ENCODE measurements at regions not wholly inside any gene's neighbourhood (a gene's known extent, or its start where the extent isn't known, plus 50 kb on each side); places are given as distances from the start of the nearest gene placed in this dataset.

DNA sequence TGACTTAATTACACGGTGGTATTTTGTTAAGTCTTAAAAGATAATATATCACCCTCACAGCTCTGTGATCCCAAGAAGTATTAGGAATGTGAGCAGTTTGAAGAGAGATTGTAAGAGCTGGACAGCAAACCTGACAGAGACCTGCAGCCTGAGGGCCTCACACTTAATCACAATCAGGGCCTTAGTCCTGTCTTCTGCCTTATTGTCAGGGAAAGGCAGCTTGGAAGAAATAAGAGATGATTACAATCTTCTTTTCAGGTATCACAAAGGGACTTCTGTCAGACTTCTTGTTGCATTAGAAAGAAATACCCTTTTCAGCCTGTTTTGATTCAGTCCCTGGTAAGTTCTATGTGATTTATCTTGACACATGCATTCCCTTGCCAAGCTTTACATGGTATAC, 1433.8 kb upstream of the SLC39A10 start:
- DNase-seq (ENCODE audit: low read depth in 4 of 4, low spot score in 1 of 4): no peak

DNA sequence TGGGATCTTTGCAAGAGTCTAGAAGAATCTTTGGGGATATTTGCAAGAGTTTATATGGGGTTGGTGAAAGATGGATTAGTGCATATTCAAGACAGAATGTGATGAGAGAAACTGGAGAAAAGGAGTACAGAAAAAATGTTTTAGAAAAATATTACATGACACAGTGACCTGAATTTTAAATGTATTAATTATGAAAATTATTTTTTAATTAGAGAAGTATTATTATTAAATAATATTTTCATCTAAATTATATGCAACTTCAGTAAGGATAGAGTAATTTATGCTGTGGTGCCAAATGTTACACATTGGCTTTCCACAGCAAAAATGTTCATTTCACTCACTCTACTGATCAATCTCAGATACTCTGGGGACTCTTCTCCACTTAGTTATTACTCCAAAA, 1442.8 kb upstream of the SLC39A10 start:
- no peak for DNase-seq (ENCODE audit: low read depth in 4 of 4, low spot score in 1 of 4)

DNA sequence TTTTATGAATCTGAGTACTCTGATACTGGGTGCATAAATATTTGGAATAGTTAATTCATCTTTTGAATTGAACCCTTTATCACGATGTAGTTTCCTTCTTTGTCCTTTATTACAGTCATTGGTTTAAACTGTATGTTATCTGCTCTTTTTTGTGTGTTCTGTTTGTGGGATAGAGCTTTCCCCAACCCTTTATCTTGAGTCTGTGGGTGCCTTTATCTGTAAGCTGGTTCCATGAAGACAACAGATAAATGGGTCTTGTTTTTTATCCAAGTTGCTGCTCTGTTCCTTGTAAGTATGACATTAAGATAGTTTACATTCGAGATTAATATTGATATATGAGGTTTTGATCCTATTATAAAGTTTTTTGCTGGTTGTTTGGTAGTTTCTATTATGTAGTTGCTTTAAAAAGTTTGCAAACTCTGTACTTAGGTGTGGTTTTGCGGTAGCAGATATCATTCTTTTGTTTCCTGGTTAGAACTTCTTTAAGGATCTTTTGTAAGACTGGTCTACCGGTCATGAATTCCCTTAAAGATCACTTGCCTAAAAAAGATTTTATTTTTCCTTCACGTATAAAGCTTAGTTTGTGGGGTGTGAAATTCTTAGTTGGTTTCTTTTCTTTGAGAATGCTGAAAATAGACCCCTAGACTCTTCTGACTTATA, 1451.3 kb upstream of the SLC39A10 start:
- no peak for DNase-seq (ENCODE audit: low read depth in 4 of 4, low spot score in 1 of 4)

DNA sequence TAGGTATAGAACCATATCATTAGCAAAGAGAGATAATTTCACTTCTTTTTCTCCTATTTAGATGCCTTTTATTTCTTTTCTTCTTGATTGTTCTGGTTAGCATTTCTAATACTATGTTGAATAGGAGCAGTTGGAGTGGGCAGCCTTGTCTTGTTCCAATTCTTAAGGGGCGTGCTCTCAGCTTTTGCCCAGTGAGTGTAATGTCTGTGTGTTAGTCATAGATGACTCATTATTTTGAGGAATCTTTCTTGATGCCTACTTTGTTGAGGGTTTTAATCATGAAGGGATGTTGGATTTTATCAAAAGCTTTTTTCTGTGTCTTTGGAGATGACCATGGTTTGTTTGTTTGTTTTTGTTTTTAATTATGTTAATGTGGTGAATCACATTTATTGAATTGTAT, 1453.1 kb upstream of the SLC39A10 start:
- DNase-seq (ENCODE audit: low read depth in 4 of 4, low spot score in 1 of 4): no peak

DNA sequence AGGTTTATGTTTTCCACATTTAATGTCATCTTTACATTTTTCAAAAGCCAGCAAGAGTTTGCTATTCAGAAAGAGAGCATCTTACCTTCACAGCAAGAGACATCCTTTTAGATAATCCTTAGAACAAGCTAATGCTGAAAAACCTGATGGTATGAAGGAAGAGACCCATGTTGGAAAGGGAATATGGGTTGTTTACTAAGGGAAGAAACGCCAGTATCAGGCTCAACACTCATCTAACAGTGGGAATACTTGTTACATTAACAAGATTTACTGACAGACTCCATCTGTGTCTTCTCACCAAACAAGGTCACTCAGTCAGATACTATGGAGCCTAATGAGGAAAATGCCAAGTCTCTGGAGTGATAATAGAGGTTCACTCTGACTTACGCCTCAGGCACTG, 1474.1 kb upstream of the SLC39A10 start:
- no peak for DNase-seq (ENCODE audit: low read depth in 4 of 4, low spot score in 1 of 4)

DNA sequence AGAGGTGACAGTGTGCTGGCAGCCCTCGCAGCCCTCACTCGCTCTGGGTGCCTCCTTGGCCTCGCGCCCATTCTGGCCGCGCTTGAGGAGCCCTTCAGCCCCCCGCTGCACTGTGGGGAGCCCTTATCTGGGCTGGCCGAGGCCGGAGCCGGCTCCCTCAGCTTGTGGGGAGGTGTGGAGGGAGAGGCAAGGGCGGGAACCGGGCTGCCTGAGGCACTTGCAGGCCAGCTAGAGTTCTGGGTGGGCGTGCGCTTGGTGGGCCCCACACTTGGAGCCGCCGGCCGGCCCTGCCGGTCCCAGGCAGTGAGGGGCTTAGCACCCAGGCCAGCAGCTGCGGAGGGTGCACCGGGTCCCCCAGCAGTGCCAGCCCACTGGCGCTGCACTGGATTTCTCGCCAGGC, 1480.9 kb upstream of the SLC39A10 start:
- DNase-seq (ENCODE audit: low read depth in 4 of 4, low spot score in 1 of 4): no peak

DNA sequence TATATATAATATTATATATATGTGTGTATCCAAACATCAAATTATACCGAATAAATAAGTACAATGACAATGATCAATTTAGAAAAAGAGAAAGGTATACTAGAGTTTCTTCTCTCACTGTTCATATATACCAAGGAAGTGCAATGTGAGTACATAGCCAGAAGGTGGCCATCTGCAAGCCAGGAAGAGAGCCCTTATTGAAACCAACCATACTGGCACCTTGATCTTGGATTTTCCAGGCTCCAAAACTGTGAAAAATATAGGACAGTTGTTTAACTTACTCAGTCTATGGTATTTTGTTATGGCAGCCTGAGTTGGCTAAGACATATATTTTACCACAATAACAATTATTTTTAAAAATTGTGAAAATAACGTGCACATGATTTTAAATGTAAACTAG, 1490.2 kb upstream of the SLC39A10 start:
- DNase-seq (ENCODE audit: low read depth in 4 of 4, low spot score in 1 of 4): no peak

DNA sequence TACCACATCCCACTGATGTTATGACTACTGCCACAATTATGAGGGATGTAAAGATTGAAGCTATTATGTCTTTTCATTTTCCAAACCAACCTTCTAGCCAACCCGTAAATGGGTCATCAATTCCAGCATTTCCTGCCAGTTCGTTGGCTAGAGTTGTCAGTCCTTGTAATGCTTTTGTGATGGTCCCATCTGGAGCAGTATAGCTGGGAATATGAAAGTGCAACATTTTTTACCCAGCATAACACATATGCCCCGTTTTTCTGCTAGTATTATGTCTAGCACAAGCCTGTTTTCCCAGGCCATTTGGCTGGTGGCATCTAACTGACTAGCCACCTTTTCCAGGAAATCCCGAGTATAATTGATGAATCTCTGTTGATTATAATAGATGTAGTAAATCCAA, 1501.6 kb upstream of the SLC39A10 start:
- DNase-seq (ENCODE audit: low read depth in 4 of 4, low spot score in 1 of 4): no peak

DNA sequence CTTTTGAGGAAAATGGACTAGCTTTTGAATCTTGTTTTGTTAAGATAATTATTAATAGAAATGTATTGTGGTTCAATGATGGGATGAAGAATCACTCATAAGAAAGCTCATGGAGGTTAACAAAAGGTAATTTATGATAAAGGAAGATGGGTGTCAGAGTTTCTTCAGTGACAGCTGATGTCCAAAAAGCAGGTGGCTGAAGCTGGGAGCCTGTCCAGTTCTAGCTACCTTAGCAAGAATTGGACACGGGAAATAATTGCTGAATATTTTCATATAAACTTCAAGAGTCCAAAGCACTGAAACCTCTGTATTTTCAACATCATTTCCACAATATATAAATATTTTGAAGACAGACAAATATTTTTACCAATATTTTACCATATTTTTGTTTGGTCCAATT, 1505.8 kb upstream of the SLC39A10 start:
- no peak for DNase-seq (ENCODE audit: low read depth in 4 of 4, low spot score in 1 of 4)

DNA sequence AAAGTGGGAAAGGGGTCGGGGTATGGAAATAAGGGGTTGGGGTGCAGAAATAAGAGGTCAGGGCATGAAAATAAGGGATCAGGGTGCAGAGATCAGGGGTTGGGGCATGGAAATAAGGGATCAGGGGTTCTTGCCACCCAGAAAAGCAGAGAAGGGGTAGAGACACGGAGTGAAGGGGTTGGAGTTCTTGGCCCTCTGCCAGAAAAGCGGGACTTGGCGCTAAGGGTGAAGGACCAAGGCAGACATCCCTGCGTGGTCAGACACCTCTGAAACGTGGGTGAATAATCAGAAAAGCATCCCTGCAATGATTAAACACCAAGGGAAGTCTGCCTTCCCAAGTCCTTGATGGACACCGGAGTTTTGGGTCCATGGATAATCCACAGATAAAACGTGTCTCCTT, 1521.6 kb upstream of the SLC39A10 start:
- no peak for DNase-seq (ENCODE audit: low read depth in 4 of 4, low spot score in 1 of 4)

DNA sequence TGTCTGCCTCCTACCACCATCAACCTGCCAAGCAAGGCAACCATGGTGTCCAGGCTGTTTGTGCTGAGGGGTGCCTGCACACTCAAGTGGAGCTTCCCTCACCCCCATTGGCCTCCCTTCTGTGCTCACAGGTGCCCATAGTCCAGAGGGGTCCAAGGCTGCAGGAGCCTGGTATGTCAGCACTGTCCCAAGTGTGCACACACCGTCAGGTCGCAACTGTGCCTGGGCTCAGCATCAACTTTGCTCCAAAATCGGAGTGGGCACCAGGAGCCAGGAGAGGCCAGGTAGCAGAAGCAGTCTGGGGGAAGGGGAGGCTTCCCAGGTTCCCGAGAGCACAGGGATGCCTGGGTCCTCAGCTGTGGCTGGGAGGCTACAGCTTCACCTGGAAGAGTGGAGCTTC, 1528.2 kb upstream of the SLC39A10 start:
- no peak for DNase-seq (ENCODE audit: low read depth in 4 of 4, low spot score in 1 of 4)

DNA sequence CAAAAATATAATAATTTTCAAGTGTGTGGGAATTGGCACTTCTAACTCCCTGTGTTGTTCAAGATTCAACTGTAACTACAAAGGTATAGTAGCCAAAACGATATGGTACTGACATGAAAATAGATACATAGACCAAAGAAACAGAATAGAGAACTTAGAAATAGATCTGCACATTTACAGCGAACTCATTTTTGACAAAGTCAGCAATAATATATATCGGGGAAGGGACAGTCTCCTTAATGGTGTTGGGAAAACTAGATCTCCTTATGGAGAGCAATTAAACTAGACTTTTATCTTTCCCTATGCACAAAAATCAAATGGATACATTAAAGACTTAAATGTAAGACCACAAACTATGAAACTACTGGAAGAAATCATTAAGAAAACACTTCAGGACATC, 1530.6 kb upstream of the SLC39A10 start:
- DNase-seq (ENCODE audit: low read depth in 4 of 4, low spot score in 1 of 4): no peak

DNA sequence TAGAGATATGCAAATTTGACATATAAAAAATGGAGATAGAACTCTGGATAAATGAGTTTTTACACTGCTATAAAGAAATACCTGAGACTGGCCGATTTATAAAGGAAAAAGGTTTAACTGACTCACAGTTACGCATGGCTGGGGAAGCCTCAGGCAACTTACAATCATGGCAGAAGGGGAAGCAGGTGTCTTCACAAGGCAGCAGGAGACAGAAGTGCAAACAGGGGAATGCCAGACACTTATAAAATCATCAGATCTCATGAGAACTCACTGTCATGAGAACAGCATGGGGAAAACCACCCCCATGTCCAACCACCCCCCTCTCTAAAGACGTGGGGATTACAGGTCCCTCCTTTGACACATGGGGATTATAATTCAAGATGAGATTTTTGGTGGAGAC, 1540.2 kb upstream of the SLC39A10 start:
- DNase-seq (ENCODE audit: low read depth in 4 of 4, low spot score in 1 of 4): no peak

DNA sequence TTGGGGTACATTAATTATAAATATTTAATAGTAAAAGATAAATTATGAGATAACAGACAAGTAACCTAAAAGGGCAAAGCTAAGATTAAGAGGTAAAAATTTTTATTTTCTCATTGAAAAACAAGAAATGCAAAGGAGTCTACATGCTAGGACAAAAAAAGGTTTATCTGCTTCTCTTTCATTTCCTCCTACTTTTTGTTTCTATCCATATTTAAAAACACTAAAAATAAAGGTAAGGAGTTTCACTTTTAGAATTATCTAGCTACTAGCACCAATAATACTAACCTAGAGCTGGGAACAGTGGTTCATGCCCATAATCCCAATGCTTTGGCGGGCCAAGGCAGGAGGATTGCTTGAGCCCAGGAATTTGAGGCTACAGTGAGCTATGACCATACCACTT, 1551.7 kb upstream of the SLC39A10 start:
- DNase-seq (ENCODE audit: low read depth in 4 of 4, low spot score in 1 of 4): no peak

DNA sequence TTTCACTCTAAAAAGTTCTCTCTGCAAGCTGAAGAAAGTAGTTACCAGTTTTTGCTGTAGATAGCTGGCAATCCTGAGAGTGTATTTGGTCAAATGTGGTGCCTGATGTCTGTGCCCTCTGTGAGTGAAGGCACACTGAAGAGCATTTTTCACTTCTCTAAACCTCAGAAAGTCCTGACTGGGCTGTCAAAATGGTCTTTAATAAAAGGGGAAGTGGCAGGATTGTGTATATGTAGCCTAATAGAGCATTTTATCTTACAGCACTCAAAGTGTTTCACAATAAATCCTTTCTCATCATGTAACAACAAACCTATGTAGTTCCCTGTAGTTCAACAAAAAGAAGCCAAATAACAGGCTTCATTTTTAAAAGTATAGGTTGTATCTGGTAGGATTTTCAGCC, 1552.3 kb upstream of the SLC39A10 start:
- DNase-seq (ENCODE audit: low read depth in 4 of 4, low spot score in 1 of 4): no peak

DNA sequence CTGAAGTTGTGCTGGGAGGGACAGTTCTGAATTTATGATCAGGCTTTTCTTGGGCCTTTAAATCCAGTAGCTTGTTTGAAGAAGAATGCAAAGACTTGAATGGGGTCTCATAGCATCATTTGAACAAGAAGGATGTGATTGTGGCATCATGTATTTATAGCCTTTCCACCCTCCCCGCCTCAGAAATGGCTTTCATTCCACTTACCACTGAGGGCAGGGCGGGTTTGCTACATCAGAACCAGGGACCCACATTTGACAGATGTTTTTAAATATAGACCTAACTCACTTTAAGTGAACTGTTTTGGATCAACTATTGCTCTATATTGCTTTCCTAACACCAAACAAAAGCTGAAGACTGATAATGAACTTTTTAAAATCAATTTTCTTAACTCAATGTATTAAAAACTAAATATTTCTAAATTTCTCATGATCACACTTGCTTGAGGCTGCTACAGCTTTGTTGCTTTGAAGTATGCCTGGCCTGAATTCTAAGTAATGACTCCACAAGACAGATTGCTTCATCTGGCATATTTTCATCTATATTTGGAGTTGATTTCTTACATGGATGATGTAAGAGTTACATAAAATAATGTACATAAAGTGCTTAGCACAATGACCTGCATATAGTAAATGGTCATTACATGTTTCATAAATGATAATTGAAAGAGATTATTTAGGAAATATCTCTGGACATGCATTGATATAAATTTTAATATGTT, 1552.9 kb upstream of the SLC39A10 start:
- DNase-seq (ENCODE audit: low read depth in 4 of 4, low spot score in 1 of 4): no peak

DNA sequence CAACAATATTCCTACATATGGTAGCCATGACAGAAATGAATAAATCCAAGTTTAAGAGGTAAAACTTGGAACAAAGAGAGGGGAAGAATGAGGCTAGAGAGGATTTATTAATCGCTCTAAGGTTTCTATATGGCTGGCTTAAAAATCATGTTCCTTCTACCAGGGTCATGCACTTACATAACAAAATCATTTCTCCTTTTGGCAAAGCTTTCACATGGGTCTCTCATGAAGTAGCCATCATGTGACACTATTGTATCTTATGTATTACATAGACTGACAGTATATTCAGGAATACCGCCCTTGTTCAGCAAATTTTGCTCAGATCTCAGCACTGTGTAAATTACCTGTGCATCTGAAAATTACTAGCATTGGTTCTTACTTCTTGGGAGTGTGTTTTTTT, 1554.5 kb upstream of the SLC39A10 start:
- DNase-seq (ENCODE audit: low read depth in 4 of 4, low spot score in 1 of 4): no peak

DNA sequence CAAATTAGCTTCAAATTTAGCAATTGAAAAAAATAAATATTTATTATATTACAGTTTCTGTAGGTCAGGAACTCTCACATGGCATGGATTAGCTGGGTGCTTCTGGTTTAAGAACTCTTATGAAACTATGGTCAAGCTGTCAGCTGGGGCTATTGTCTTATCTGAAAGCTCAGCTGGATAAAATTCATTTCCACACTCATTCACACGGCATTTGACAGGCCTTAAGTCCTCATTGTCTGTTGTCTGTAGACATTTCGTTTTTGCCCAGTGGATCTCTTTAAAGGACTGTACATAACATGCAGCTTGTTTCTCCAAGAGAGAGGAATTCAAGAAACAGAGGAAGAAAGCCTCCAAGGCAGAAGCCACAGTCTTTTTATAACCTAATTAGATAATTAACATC, 1556.8 kb upstream of the SLC39A10 start:
- DNase-seq (ENCODE audit: low read depth in 4 of 4, low spot score in 1 of 4): no peak

DNA sequence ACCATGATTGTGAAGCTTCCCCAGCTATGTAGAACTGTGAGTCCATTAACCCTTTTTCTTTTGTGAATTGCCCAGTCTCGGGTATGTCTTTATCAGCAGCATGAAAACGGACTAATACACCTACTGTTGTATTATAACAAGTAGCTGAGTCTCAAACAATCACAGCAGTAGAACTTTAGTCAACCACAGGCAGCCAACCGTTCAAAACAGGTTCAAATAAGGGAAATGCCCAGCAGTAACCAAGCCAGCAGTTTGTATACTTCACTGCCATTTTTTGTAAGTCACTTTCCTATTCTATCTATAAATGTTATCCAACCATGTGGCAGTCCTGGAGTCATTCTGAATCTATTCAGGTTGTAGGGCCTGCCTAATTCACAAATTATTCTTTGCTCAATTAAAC, 1560.6 kb upstream of the SLC39A10 start:
- no peak for DNase-seq (ENCODE audit: low read depth in 4 of 4, low spot score in 1 of 4)

DNA sequence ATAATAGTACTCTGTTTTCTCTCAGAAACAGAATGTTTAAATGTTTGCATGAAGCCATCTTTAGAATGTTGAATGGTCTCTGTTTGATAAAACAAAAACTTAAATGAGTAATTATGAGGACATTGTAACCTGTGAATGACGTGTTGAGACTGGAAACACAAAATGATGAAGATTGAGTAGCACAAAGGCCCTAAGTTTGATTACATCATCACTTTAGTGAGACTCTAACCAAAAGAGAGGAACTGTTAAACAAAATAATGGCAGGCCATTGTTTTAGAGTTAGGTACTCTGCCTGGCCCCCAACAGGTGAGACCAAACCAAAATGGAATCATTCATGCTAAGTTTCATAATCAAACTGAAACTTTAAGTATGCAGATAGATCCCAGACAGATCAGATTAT, 1561.7 kb upstream of the SLC39A10 start:
- DNase-seq (ENCODE audit: low read depth in 4 of 4, low spot score in 1 of 4): no peak

DNA sequence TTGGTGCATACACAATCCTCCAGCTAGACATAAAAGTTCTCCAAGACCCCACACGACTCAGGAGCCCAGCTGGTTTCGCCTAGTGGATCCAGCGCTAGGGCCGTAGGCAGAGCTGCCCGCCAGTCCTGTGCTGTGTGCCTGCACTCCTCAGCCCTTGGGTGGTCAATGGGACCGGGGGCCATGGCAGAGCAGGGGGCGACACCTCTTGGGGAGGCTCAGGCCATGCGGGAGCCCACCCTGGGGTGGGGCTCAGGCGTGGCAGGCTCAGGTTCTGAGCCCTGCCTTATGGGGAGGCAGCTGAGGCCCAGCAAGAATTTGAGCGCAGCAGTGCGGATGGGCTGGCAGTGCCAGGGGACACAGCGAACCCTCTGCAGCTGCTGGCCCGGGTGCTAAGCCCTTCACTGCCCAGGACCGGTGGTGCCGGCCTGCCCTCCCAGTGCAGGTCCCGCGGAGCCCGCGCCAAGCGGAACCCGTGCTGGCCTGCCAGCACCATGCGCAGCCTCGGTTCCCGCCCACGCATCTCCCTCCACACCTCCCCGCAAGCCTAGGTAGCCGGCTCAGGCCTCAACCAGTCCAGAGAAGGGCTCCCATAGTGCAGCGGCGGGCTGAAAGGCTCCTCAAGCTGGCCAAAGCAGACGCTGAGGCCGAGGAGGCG, 1566.6 kb upstream of the SLC39A10 start:
- DNase-seq (ENCODE audit: low read depth in 4 of 4, low spot score in 1 of 4): no peak

DNA sequence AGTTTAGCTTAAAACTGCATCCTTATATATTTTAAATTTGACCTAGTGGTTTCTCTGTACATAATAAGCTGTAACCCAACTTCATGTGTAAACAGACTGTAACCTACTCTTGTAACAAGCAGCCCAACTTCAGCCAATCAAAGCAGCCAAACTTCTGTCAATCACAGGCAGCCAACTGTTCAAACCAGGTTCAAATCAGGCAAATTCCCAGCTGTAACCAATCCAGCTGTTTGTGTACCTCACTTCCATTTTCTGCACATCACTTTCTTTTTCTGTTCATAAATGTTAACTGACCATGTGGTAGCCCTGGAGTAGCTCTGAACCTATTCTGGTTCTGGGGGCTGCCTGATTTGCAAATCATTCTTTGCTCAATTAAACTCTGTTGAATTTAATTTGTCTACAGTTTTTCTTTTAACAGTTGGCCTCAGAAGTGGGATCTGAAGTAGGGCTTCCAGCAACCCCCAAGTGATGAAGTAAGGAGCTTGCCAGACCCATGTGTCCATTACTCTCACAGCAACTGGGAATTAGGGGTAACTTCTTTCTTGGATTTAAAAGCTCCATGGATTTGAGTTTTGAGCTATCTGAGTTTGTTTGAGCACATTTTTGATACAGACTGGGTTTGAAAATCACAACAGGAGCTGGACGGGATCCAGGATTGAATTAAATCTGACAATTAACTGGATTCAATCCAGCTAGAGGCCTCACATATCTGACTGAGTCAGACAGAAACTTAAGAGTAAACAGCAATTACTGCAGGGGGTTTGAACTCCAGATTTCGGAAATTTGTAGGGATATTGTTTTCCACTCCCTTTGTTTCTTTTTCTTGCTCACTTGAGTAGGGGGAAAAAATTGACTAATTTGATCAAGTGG, 1569.7 kb upstream of the SLC39A10 start:
- no peak for DNase-seq (ENCODE audit: low read depth in 4 of 4, low spot score in 1 of 4)
